WTC11 (cell line): ENCODE measurements at regions not wholly inside any gene's neighbourhood (a gene's known extent, or its start where the extent isn't known, plus 50 kb on each side); places are given as distances from the start of the nearest gene placed in this dataset.

Source experiments
- ATAC-seq: fragments of 200-7000 bp; cut with Tn5 transposase; 2 replicates; pipeline ENCODE4 v1.10.0; 2021; ENCODE audit warnings: mild to moderate bottlenecking, moderate library complexity
- CTCF ChIA-PET: fragments of 300-600 bp; sonication (Branson Sonifier 250); formaldehyde crosslinking; loops from one replicate; lab custom pipeline; 2021; ENCODE audit warnings: antibody characterized with exemption; lab: Charles Lee
- POLR2A ChIA-PET: fragments of 350-600 bp; sonication (Branson Sonifier 250); formaldehyde crosslinking; loops from one replicate; lab custom pipeline; 2021; ENCODE audit warnings: antibody characterized with exemption; lab: Charles Lee
- DNase-seq: peaks from one replicate; pipeline ENCODE4 v3.0.0; 2021; ENCODE audit warnings: low spot score
- H3K27ac Mint-ChIP-seq: 2 replicates; pipeline ENCODE4 v1.8.0; 2021; ENCODE audit warnings: mixed read lengths
- H3K27me3 Mint-ChIP-seq: 2 replicates; pipeline ENCODE4 v1.8.0; 2021; ENCODE audit warnings: low read depth, mild to moderate bottlenecking, moderate library complexity, mixed read lengths
- H3K36me3 Mint-ChIP-seq: 2 replicates; pipeline ENCODE4 v1.8.0; 2021; ENCODE audit warnings: mixed read lengths
- H3K4me1 Mint-ChIP-seq: 2 replicates; pipeline ENCODE4 v1.8.0; 2022; ENCODE audit warnings: mixed read lengths
- H3K4me3 Mint-ChIP-seq: 2 replicates; pipeline ENCODE4 v1.8.0; 2021; ENCODE audit warnings: mild to moderate bottlenecking, moderate library complexity, mixed read lengths
- H3K9me3 Mint-ChIP-seq: 2 replicates; pipeline ENCODE4 v1.8.0; 2021; ENCODE audit warnings: mixed read lengths
- ATF3 ChIP-seq: sonication (generic); formaldehyde crosslinking; conservative IDR thresholded peaks from 2 replicates; pipeline ENCODE4 v1.8.1; 2022; ENCODE audit warnings: mild to moderate bottlenecking, missing genetic modification reagents
- CBFB ChIP-seq: sonication (generic); formaldehyde crosslinking; IDR thresholded peaks from 2 replicates; pipeline ENCODE4 v1.8.1; 2022; ENCODE audit warnings: mild to moderate bottlenecking, low read depth, missing genetic modification reagents
- CREB1 ChIP-seq: sonication (generic); formaldehyde crosslinking; IDR thresholded peaks from 2 replicates; pipeline ENCODE4 v1.8.0; 2023; ENCODE audit warnings: mild to moderate bottlenecking, missing genetic modification reagents
- ERG ChIP-seq: fragments of 250-450 bp; sonication (Bioruptor Pico); IDR thresholded peaks from 2 replicates; pipeline ENCODE4 v1.8.0; 2021; ENCODE audit warnings: mild to moderate bottlenecking
- GABPB1 ChIP-seq: sonication (generic); formaldehyde crosslinking; IDR thresholded peaks from 2 replicates; pipeline ENCODE4 v1.8.1; 2023; ENCODE audit warnings: mild to moderate bottlenecking, missing genetic modification reagents
- IRF1 ChIP-seq: sonication (generic); formaldehyde crosslinking; IDR thresholded peaks from 2 replicates; pipeline ENCODE4 v1.8.0; 2023; ENCODE audit warnings: missing genetic modification reagents
- JAZF1 ChIP-seq: fragments of 250-450 bp; sonication (Bioruptor Pico); IDR thresholded peaks from 2 replicates; pipeline ENCODE4 v1.9.0; 2021; ENCODE audit warnings: moderate library complexity, mild to moderate bottlenecking, inconsistent platforms
- MAX ChIP-seq: sonication (generic); formaldehyde crosslinking; IDR thresholded peaks from 2 replicates; pipeline ENCODE4 v1.8.0; 2022; ENCODE audit warnings: mild to moderate bottlenecking, missing genetic modification reagents
- MLX ChIP-seq: sonication (generic); formaldehyde crosslinking; IDR thresholded peaks from 2 replicates; pipeline ENCODE4 v1.8.1; 2023; ENCODE audit warnings: mild to moderate bottlenecking, missing genetic modification reagents, moderate library complexity
- MXD4 ChIP-seq: fragments of 250-450 bp; sonication (Bioruptor Pico); IDR thresholded peaks from 2 replicates; pipeline ENCODE4 v1.8.0; 2021; ENCODE audit warnings: mild to moderate bottlenecking, moderate library complexity, borderline replicate concordance
- NR2C2 ChIP-seq: sonication (generic); formaldehyde crosslinking; IDR thresholded peaks from 2 replicates; pipeline ENCODE4 v1.8.0; 2022; ENCODE audit warnings: mild to moderate bottlenecking, missing genetic modification reagents
- OVOL2 ChIP-seq: fragments of 250-450 bp; sonication (Bioruptor Pico); IDR thresholded peaks from 2 replicates; pipeline ENCODE4 v1.9.0; 2021; ENCODE audit warnings: mild to moderate bottlenecking, borderline replicate concordance
- PRDM15 ChIP-seq: sonication (generic); formaldehyde crosslinking; IDR thresholded peaks from 2 replicates; pipeline ENCODE4 v1.8.0; 2022; ENCODE audit warnings: missing genetic modification reagents
- RELA ChIP-seq: sonication (generic); formaldehyde crosslinking; IDR thresholded peaks from 2 replicates; pipeline ENCODE4 v1.8.1; 2022; ENCODE audit warnings: missing genetic modification reagents, mild to moderate bottlenecking, borderline replicate concordance
- SMAD3 ChIP-seq: sonication (generic); formaldehyde crosslinking; IDR thresholded peaks from 2 replicates; pipeline ENCODE4 v1.8.0; 2022; ENCODE audit warnings: missing genetic modification reagents, mild to moderate bottlenecking, borderline replicate concordance
- SMAD4 ChIP-seq: sonication (generic); formaldehyde crosslinking; IDR thresholded peaks from 2 replicates; pipeline ENCODE4 v1.8.0; 2022; ENCODE audit warnings: mild to moderate bottlenecking, missing genetic modification reagents
- USF2 ChIP-seq: sonication (generic); formaldehyde crosslinking; IDR thresholded peaks from 2 replicates; pipeline ENCODE4 v1.8.1; 2023; ENCODE audit warnings: mild to moderate bottlenecking, missing genetic modification reagents, moderate library complexity
- ZBTB21 ChIP-seq: sonication (generic); formaldehyde crosslinking; IDR thresholded peaks from 2 replicates; pipeline ENCODE4 v1.8.1; 2023; ENCODE audit warnings: mild to moderate bottlenecking, missing genetic modification reagents, borderline replicate concordance
- ZNF281 ChIP-seq: sonication (generic); formaldehyde crosslinking; IDR thresholded peaks from 2 replicates; pipeline ENCODE4 v1.8.0; 2023; ENCODE audit warnings: mild to moderate bottlenecking, missing genetic modification reagents
- ZNF532 ChIP-seq: fragments of 250-450 bp; sonication (Bioruptor Pico); IDR thresholded peaks from 2 replicates; pipeline ENCODE4 v1.9.0; 2021; ENCODE audit warnings: mild to moderate bottlenecking, borderline replicate concordance

GRCh38 chr18:47747260-47747795, 183.1 kb downstream of the SMAD2 start:
- no peaks in the 10 kb centered on the region for H3K9me3 Mint-ChIP-seq
- CTCF ChIA-PET: interaction anchor here (0.8 to 2.0 kb wide), 8 partner anchors 9 to 487 kb away, joined by 3 to 10 read pairs (median 4); no protein-coding TSS in a partner anchor
- POLR2A ChIA-PET: no interaction called here
- H3K27ac Mint-ChIP-seq: no peak overlapping the region
- H3K4me1 Mint-ChIP-seq: peaks cover 9% of the 10 kb centered on the region; the same call in 1 of the 2 replicates
- no peaks in the 10 kb centered on the region for H3K36me3 Mint-ChIP-seq
- no peak for DNase-seq
- H3K4me3 Mint-ChIP-seq: no peak overlapping the region
- no peak for ATAC-seq
- H3K27me3 Mint-ChIP-seq: peaks cover 17% of the 10 kb centered on the region
- no peak for TF ChIP-seq MXD4 (CRISPR knock-in tag)
- TF ChIP-seq MAX: no peak
- no peak for TF ChIP-seq ZNF532 (CRISPR knock-in tag)
- no peak for TF ChIP-seq PRDM15 (CRISPR knock-in tag)
- no peak for TF ChIP-seq NR2C2 (CRISPR knock-in tag)
- no peak for TF ChIP-seq USF2 (CRISPR knock-in tag)
- no peak for TF ChIP-seq RELA (CRISPR knock-in tag)
- no peak for TF ChIP-seq SMAD4
- no peak for TF ChIP-seq SMAD3 (CRISPR knock-in tag)
- no peak for TF ChIP-seq ZBTB21
- no peak for TF ChIP-seq ATF3 (CRISPR knock-in tag)
- TF ChIP-seq CREB1 (CRISPR knock-in tag): no peak
- no peak for TF ChIP-seq GABPB1
- TF ChIP-seq MLX (CRISPR knock-in tag): no peak
- TF ChIP-seq IRF1: no peak
- no peak for TF ChIP-seq CBFB (CRISPR knock-in tag)
- TF ChIP-seq JAZF1 (CRISPR knock-in tag): no peak
- TF ChIP-seq ERG (CRISPR knock-in tag): no peak
- no peak for TF ChIP-seq ZNF281 (CRISPR knock-in tag)
- no peak for TF ChIP-seq OVOL2 (CRISPR knock-in tag)
